ENCODE measurements at regions not wholly inside any gene's neighbourhood (a gene's known extent, or its start where the extent isn't known, plus 50 kb on each side); places are given as distances from the start of the nearest gene placed in this dataset.

GRCh38 chr14:38080696-38081095 is 127.0 kb upstream of the SSTR1 start:
- Histone ChIP-seq H3K4me1 (no peaks in the 10 kb centered on the region), H3K27ac (no peak overlapping the region), H3K4me3 (no peak overlapping the region), H3K9me3 (no peaks in the 10 kb centered on the region), H3K27me3 (no peaks in the 10 kb centered on the region), H3K36me3 (no peaks in the 10 kb centered on the region)
- no peak for FAIRE-seq
- intact Hi-C loops (cut with DNase I), result no loop called here
- TF ChIP-seq, protein P1, sequence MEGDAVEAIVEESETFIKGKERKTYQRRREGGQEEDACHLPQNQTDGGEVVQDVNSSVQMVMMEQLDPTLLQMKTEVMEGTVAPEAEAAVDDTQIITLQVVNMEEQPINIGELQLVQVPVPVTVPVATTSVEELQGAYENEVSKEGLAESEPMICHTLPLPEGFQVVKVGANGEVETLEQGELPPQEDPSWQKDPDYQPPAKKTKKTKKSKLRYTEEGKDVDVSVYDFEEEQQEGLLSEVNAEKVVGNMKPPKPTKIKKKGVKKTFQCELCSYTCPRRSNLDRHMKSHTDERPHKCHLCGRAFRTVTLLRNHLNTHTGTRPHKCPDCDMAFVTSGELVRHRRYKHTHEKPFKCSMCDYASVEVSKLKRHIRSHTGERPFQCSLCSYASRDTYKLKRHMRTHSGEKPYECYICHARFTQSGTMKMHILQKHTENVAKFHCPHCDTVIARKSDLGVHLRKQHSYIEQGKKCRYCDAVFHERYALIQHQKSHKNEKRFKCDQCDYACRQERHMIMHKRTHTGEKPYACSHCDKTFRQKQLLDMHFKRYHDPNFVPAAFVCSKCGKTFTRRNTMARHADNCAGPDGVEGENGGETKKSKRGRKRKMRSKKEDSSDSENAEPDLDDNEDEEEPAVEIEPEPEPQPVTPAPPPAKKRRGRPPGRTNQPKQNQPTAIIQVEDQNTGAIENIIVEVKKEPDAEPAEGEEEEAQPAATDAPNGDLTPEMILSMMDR (IDR thresholded peaks at IDR 0.05), result no peak
- WGBS, 2 donors, result 78 to 79% methylated on average over 2 of the region's 2 CpGs
- ATAC-seq, result no peak
- DNase-seq, result no peak

- H3K9me3 ChIP-seq, result no peaks in the 10 kb centered on the region
- H3K27me3 ChIP-seq, result no peaks in the 10 kb centered on the region
- H3K36me3 ChIP-seq, result no peaks in the 10 kb centered on the region
- H3K4me3 ChIP-seq, result no peak overlapping the region
- 44 to 66% methylated on average over 1 of the region's 1 CpG for WGBS, 2 donors
- ATAC-seq (no peak), FAIRE-seq (no peak), DNase-seq (no peak)
- intact Hi-C loops (cut with DNase I), result no loop called here
- H3K4me1 ChIP-seq, result no peaks in the 10 kb centered on the region
- H3K27ac ChIP-seq, result no peak overlapping the region
- TF ChIP-seq, protein P1 (IDR thresholded peaks at IDR 0.05), result no peak
Measured at GRCh38 chr14:38083039-38083438, 124.7 kb upstream of the SSTR1 start.

DNA sequence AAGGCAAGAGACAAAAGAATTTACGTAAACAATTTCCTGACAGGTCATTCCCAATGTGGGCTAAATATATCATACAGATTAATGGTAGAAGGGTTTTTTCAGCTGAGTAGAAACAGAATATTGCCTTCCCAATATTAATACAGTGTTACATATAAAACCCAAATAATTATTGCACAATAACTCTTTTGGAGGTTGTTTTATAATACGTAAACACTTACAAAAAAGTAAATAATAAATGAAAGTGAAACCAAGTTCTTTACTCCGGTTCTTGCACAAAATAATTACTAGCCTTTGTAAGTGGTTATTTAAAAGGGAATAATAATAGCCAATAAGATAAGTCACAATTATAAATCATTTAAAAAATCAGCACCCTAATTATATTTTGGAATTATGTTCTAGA is 118.6 kb upstream of the SSTR1 start:
- Histone ChIP-seq H3K9me3 (no peaks in the 10 kb centered on the region), H3K27ac (no peak overlapping the region), H3K27me3 (no peaks in the 10 kb centered on the region), H3K4me3 (no peak overlapping the region), H3K4me1 (no peaks in the 10 kb centered on the region), H3K36me3 (no peaks in the 10 kb centered on the region)
- ATAC-seq (no peak), DNase-seq (no peak), FAIRE-seq (peak; percentile 9)
- 70 to 78% methylated on average over 3 of the region's 3 CpGs for WGBS, 2 donors
- intact Hi-C loops (cut with DNase I), result no loop called here
- TF ChIP-seq, protein P1 (IDR thresholded peaks at IDR 0.05), result no peak

DNA sequence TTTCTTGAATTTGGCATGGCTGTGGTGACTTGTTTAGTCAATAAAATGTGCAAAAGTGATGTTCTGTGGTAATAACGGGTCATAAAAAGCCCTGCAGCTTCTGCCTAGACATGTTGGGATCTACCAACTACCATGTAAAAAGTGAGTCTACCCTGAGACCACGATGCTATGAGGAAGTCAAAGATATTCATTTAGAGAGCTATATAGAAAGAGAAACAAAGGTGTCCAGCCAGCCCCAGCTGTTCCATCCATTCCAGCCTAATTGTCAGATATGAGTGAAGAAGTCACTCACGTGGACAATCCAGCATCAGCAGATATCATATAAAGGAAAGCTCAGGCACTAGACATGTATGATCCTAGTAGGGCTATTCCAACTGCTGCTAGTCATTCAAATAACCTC is 117.2 kb upstream of the SSTR1 start:
- H3K4me3 ChIP-seq, result no peak overlapping the region
- ATAC-seq (no peak), DNase-seq (no peak), FAIRE-seq (no peak)
- intact Hi-C loops (cut with DNase I), result no loop called here
- H3K4me1 ChIP-seq, result no peaks in the 10 kb centered on the region
- H3K9me3 ChIP-seq, result no peaks in the 10 kb centered on the region
- no peaks in the 10 kb centered on the region for H3K27me3 ChIP-seq
- H3K36me3 ChIP-seq, result no peaks in the 10 kb centered on the region
- 43 to 74% methylated on average over 3 of the region's 3 CpGs for WGBS, 2 donors
- H3K27ac ChIP-seq, result no peak overlapping the region
- TF ChIP-seq, protein P1 (IDR thresholded peaks at IDR 0.05), result no peak

DNA sequence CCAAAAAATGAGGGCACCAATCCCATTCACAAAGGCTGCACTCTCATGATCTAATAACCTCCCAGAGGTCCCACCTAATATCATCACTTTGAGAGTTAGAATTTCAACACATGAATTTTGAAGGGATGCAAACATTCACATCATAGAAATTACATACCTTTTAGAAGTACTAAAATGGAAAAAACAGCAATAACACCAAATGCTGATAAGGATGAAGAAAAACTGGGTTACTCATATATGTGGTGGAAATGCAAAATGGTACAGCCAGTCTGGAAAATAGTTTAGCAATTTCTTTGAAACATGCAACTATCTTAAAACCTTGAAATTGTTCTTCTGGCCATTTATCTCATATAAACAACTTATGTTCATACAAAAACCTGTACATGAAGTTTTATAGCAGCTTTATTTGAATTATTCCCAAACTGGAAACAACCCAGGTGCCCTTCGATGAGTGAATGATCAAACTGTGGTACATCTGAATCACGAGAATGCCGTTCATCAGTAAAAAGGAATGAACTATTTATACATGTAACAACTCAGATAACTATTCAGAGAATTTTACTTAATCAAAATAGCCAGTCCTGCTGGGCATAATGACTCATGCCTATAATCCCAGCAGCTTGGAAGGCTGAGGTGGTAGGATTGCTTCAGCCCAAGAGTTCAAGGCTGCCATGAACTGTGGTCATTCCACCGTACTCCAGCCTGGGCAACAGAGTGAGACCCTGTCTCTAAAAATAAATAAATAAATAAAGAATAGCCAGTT is 109.4 kb upstream of the SSTR1 start:
- Histone ChIP-seq H3K27ac (no peak overlapping the region), H3K36me3 (no peaks in the 10 kb centered on the region), H3K27me3 (no peaks in the 10 kb centered on the region), H3K9me3 (no peaks in the 10 kb centered on the region), H3K4me1 (no peaks in the 10 kb centered on the region), H3K4me3 (no peak overlapping the region)
- 68 to 80% methylated on average over 4 of the region's 4 CpGs for WGBS, 2 donors
- TF ChIP-seq, protein P1 (IDR thresholded peaks at IDR 0.05), result no peak
- FAIRE-seq (no peak), DNase-seq (no peak), ATAC-seq (no peak)
- intact Hi-C loops (cut with DNase I), result no loop called here
